ENCODE measurements at regions not wholly inside any gene's neighbourhood (a gene's known extent, or its start where the extent isn't known, plus 50 kb on each side); places are given as distances from the start of the nearest gene placed in this dataset.
"Not testable (repeated sequence)": the region's sequence is repeated elsewhere in the genome, so short reads cannot be mapped to it uniquely, and the experiment has no call there.

DNA sequence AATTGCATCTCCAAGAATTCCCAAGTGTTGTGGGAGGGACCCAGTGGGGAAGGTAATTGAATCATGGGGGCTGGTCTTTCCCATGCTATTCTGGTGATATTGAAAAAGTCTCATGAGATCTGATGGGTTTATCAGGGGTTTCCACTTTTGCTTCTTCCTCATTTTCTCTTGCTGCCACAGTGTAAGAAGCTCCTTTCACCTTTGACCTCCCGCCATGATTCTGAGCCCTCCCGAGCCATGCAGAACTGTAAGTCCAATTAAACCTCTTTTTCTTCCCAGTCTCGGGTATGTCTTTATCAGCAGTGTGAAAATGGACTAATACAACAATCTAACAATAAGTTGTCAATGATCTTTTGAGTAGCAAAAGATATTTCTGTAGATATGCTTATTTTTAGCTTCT is 338.1 kb upstream of the GALNTL6 start:
- not testable (repeated sequence) for H3K4me3 ChIP-seq (ENCODE audit: low read length); H3K27me3 ChIP-seq (ENCODE audit: insufficient read depth, low read length); H3K4me1 ChIP-seq (ENCODE audit: insufficient read depth, low read length); H3K9me3 ChIP-seq (ENCODE audit: low read length); H3K36me3 ChIP-seq (ENCODE audit: insufficient read depth, low read length); H2AFZ ChIP-seq (ENCODE audit: low read depth, low read length)

DNA sequence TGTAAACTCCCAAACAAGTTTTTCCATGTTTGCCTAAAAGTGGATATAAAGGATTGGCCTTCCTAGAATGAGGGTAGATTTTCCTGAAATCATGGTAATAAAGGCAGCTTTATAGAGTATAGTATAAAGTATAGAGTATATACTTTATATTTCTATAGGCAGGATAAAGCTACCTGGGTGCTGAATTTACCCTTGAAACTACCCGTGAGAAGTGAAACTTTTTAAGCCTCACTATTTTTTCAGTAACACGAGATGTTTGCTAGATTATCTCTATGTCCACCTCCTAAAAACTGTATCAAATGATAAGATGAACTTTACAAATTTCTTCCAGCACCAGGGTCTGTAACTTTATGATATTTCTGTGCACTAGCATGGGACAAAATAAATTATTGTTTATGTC is 340.0 kb upstream of the GALNTL6 start:
- Histone ChIP-seq H2AFZ (ENCODE audit: low read depth, low read length) (no peak overlapping the region), H3K36me3 (ENCODE audit: insufficient read depth, low read length) (no peaks in the 10 kb centered on the region), H3K9me3 (ENCODE audit: low read length) (no peaks in the 10 kb centered on the region), H3K4me3 (ENCODE audit: low read length) (no peak overlapping the region), H3K4me1 (ENCODE audit: insufficient read depth, low read length) (no peaks in the 10 kb centered on the region), H3K27me3 (ENCODE audit: insufficient read depth, low read length) (no peaks in the 10 kb centered on the region)

DNA sequence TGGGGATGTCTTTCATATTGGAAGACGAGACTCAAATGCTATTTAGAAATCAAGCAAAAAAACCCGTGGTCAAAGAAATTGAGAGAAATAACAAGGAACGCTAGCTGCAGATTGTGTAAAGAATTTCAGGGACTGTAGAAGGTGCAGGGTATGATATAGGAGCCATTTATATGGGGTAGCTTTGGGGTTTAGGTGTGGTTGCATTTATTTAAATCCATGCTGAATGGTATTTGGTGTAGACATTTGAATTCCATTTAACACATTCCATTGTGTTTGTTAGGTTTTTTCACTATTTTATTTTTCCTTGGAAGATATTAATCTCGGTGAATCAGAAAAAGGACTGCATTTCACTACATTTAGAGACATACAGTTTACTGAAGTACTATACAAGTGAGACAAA is 341.0 kb upstream of the GALNTL6 start:
- Histone ChIP-seq H3K4me3 (ENCODE audit: low read length) (no peak overlapping the region), H3K9me3 (ENCODE audit: low read length) (no peaks in the 10 kb centered on the region), H3K4me1 (ENCODE audit: insufficient read depth, low read length) (no peaks in the 10 kb centered on the region), H3K36me3 (ENCODE audit: insufficient read depth, low read length) (no peaks in the 10 kb centered on the region), H3K27me3 (ENCODE audit: insufficient read depth, low read length) (no peaks in the 10 kb centered on the region), H2AFZ (ENCODE audit: low read depth, low read length) (no peak overlapping the region)

DNA sequence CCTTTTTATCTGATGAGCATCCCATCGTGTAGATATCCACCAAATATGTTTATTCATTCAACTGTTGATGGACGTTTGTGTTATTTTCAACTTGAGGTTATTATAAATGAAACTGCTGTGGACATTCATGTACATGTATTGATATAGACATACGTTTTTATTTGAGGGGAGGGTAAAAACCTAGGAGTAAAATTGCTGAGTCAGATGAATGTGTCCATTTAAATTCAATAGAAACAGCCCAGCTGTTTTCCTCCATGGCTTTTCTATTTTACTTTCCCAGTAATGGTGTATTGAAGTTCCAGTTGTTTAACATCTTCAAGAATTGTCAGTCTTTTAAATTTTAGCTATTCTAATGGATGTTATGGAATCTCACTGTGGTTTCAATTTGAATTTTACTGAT is 348.7 kb upstream of the GALNTL6 start:
- no peak overlapping the region for H2AFZ ChIP-seq (ENCODE audit: low read depth, low read length)
- no peaks in the 10 kb centered on the region for H3K4me1 ChIP-seq (ENCODE audit: insufficient read depth, low read length)
- H3K27me3 ChIP-seq (ENCODE audit: insufficient read depth, low read length): no peaks in the 10 kb centered on the region
- no peaks in the 10 kb centered on the region for H3K9me3 ChIP-seq (ENCODE audit: low read length)
- H3K36me3 ChIP-seq (ENCODE audit: insufficient read depth, low read length): no peaks in the 10 kb centered on the region
- no peak overlapping the region for H3K4me3 ChIP-seq (ENCODE audit: low read length)

DNA sequence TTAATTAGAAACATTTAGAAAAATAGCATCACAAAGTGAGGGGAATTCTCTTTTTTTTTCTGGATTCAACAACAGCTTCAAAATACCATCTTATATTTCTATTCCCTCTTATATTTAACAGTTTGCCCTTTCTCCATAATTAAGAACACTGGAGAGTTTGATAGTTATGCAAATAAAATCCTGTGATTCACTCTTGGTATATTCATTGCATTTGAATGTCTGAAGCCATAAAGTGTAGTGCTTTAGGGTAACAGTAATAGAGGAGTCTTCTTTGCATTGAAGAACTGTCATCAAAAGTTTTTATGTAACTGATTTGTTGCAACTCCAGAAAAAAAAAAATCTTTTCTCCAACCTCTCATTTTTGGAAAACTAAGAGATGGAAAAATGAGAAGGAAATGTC is 352.0 kb upstream of the GALNTL6 start:
- Histone ChIP-seq H3K9me3 (ENCODE audit: low read length) (no peaks in the 10 kb centered on the region), H3K4me3 (ENCODE audit: low read length) (no peak overlapping the region), H3K36me3 (ENCODE audit: insufficient read depth, low read length) (no peaks in the 10 kb centered on the region), H3K4me1 (ENCODE audit: insufficient read depth, low read length) (no peaks in the 10 kb centered on the region), H2AFZ (ENCODE audit: low read depth, low read length) (no peak overlapping the region), H3K27me3 (ENCODE audit: insufficient read depth, low read length) (no peaks in the 10 kb centered on the region)

DNA sequence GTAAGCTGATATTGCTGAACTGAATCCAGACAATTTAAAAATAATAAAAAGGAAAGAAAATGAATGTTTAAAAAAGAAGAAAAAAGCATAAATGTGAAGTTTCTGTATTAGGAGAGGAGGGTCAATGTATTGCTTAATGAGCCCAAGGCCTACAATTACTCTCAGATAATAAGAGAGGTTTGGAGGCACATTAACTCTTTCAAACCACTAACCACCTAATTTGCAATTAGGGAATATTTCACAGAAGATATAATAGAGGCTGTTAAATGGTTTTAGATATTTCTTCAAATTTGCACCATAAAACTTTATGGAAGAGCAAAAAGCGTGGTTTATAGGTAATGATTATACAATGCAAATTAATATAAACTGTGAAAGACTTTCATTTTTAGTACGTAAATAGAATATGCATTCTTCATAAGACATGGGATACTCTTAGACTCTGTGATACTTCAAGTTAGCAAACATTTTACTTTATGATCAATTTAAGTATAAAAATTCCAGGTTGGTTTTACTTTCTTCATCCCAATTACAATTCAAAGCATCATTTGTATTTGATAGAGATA is 364.2 kb upstream of the GALNTL6 start:
- H2AFZ ChIP-seq (ENCODE audit: low read depth, low read length): no peak overlapping the region
- H3K4me3 ChIP-seq (ENCODE audit: low read length): no peak overlapping the region
- no peaks in the 10 kb centered on the region for H3K4me1 ChIP-seq (ENCODE audit: insufficient read depth, low read length)
- H3K36me3 ChIP-seq (ENCODE audit: insufficient read depth, low read length): no peaks in the 10 kb centered on the region
- H3K9me3 ChIP-seq (ENCODE audit: low read length): no peaks in the 10 kb centered on the region
- H3K27me3 ChIP-seq (ENCODE audit: insufficient read depth, low read length): no peaks in the 10 kb centered on the region

DNA sequence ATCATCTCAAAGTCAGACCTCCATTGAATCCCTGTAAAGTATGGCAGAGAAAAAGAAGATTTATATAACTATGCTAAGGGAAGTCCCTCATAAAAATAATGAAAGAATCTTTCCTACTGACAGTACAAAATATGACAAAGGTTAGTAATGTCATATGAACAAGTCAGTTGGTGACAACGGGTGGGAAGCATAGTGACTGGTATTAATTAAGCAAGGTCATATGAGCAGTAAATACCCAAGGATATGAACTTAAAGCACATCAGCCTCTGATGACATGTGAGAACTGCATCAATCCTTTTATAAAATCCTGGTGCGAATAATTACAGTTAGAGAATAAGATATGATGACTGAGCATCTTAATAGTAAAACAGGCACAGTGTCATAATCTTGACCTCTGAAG is 364.8 kb upstream of the GALNTL6 start:
- Histone ChIP-seq H3K4me1 (ENCODE audit: insufficient read depth, low read length) (no peaks in the 10 kb centered on the region), H3K36me3 (ENCODE audit: insufficient read depth, low read length) (no peaks in the 10 kb centered on the region), H3K9me3 (ENCODE audit: low read length) (no peaks in the 10 kb centered on the region), H3K27me3 (ENCODE audit: insufficient read depth, low read length) (no peaks in the 10 kb centered on the region), H3K4me3 (ENCODE audit: low read length) (no peak overlapping the region), H2AFZ (ENCODE audit: low read depth, low read length) (no peak overlapping the region)

DNA sequence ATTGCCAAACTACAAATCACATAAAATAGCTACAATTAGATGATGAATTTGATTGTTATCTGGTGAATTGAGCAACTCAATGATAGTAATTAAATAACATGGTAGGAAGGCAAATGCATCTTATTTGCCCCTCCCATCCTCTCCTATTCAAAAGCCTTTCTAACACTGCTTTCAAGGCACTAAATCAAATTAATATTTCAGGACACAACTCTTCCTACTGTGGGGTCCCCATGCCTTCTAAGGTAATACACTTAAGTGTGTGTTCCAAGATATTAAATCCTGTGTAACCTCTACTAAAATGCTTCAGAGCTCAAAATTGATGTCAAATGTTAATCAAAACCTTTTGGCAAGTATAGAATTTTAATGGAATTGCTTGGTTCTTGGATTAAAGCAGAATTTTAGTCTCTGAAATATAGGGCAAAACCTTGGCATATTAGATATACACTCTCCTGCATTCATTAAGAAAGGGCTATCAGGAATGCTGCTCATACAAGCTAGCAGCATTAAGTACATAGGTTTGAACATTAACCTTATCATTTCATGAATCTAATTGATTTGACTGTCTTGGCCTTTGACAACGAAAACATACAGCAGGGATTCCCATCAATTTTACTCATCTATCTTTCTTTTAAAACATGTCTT is 371.8 kb upstream of the GALNTL6 start:
- Histone ChIP-seq H3K27me3 (ENCODE audit: insufficient read depth, low read length) (no peaks in the 10 kb centered on the region), H3K4me1 (ENCODE audit: insufficient read depth, low read length) (no peaks in the 10 kb centered on the region), H3K36me3 (ENCODE audit: insufficient read depth, low read length) (no peaks in the 10 kb centered on the region), H2AFZ (ENCODE audit: low read depth, low read length) (no peak overlapping the region), H3K9me3 (ENCODE audit: low read length) (no peaks in the 10 kb centered on the region), H3K4me3 (ENCODE audit: low read length) (no peak overlapping the region)

DNA sequence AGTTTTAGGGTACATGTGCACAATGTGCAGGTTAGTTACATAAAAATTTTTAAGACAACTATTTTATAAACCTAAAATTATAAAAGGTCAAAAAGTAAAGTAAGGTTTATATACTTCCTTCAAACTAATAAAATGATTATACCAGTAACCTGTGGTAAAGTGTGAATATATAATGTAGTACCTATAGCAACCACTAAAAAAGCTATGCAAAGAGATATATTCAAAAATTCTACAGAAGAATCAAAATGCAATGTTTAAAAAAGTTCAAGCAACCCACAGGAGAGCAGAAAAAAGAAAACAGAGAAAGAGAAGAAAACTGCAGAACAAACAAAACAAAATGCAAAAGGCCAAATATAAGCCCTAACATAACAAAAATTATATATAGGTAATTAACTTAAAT is 379.5 kb upstream of the GALNTL6 start:
- no peak overlapping the region for H2AFZ ChIP-seq (ENCODE audit: low read depth, low read length)
- H3K4me3 ChIP-seq (ENCODE audit: low read length): no peak overlapping the region
- no peaks in the 10 kb centered on the region for H3K9me3 ChIP-seq (ENCODE audit: low read length)
- H3K27me3 ChIP-seq (ENCODE audit: insufficient read depth, low read length): no peaks in the 10 kb centered on the region
- H3K4me1 ChIP-seq (ENCODE audit: insufficient read depth, low read length): no peaks in the 10 kb centered on the region
- H3K36me3 ChIP-seq (ENCODE audit: insufficient read depth, low read length): no peaks in the 10 kb centered on the region

DNA sequence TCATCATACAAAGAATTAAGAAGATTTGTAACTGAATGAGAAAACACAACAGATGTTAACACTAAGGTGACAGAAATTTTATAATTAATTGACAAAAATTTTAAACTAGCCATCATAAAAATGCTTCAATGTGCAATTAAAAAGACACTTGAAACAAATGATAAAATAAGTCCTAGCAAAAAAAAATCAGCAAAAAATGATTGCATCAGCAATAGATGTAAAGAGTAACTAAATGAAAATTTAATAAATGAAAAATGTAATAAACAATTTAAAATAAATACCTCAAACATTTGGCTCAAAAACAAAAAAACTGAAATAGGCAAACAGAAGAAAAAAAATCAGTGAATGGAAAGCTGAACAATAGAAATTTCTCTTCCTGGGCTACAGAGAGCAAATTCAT is 380.7 kb upstream of the GALNTL6 start:
- Histone ChIP-seq H3K27me3 (ENCODE audit: insufficient read depth, low read length) (no peaks in the 10 kb centered on the region), H3K4me3 (ENCODE audit: low read length) (no peak overlapping the region), H3K36me3 (ENCODE audit: insufficient read depth, low read length) (no peaks in the 10 kb centered on the region), H3K4me1 (ENCODE audit: insufficient read depth, low read length) (no peaks in the 10 kb centered on the region), H2AFZ (ENCODE audit: low read depth, low read length) (no peak overlapping the region), H3K9me3 (ENCODE audit: low read length) (no peaks in the 10 kb centered on the region)

DNA sequence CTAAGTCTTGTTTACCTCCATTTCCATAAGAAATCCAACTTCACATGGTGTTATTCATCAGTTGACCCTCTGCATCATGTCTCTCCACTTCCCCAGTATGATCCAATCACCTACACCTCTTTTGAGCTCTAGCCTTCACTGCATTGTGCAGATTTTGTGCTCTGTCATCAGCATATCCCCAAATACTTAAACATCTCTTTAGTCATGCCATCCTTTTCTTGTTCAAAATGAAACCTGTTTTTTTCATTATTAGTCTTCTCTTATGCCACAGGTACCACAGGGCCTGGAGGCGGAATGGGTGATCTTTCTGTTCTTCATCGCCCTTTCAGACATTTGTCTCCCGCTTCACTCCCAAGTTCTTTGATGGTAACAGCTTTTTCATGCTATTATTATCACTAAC is 382.7 kb upstream of the GALNTL6 start:
- no peaks in the 10 kb centered on the region for H3K27me3 ChIP-seq (ENCODE audit: insufficient read depth, low read length)
- no peaks in the 10 kb centered on the region for H3K4me1 ChIP-seq (ENCODE audit: insufficient read depth, low read length)
- H3K9me3 ChIP-seq (ENCODE audit: low read length): no peaks in the 10 kb centered on the region
- H2AFZ ChIP-seq (ENCODE audit: low read depth, low read length): no peak overlapping the region
- H3K36me3 ChIP-seq (ENCODE audit: insufficient read depth, low read length): no peaks in the 10 kb centered on the region
- H3K4me3 ChIP-seq (ENCODE audit: low read length): no peak overlapping the region

DNA sequence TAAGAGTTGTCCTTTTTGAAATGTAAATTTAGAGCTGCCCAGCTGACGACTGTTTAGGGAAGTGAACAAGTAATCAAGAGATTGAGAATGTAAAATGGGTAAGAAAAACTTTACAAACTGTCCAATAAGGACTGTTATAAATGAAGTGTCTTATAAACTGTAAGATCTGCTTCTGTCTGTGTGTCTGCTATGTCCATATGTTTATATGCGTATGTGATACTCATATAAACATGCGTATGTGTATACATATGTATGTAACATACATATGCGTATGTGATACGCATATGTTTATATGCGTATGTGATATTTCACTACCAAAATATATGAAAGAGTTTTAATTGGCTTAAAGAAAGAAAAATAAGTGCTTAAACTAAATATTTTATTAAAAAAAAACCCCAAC is 416.0 kb upstream of the GALNTL6 start:
- Histone ChIP-seq H3K9me3 (ENCODE audit: low read length) (no peaks in the 10 kb centered on the region), H3K4me1 (ENCODE audit: insufficient read depth, low read length) (no peaks in the 10 kb centered on the region), H3K4me3 (ENCODE audit: low read length) (no peak overlapping the region), H3K27me3 (ENCODE audit: insufficient read depth, low read length) (no peaks in the 10 kb centered on the region), H3K36me3 (ENCODE audit: insufficient read depth, low read length) (no peaks in the 10 kb centered on the region), H2AFZ (ENCODE audit: low read depth, low read length) (no peak overlapping the region)

DNA sequence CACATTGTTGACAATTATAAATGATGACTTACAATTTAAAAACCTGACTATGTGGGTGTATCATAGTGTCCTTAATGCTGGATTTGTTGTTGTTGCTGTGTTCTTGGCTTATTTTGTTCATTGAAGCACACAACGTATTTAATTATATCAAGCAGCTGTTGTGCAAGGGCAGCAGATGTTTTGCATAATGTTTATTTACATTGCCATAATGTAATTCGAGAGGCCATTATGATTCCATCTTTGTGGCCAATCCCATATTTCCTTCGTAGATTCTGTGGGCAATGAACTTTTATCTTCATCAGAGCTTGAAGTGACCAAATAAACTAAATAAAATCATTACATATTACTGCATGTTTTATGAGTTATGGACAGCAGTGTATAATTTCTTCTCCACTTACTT is 422.6 kb upstream of the GALNTL6 start:
- Histone ChIP-seq H2AFZ (ENCODE audit: low read depth, low read length) (no peak overlapping the region), H3K27me3 (ENCODE audit: insufficient read depth, low read length) (no peaks in the 10 kb centered on the region), H3K9me3 (ENCODE audit: low read length) (no peaks in the 10 kb centered on the region), H3K36me3 (ENCODE audit: insufficient read depth, low read length) (no peaks in the 10 kb centered on the region), H3K4me3 (ENCODE audit: low read length) (no peak overlapping the region), H3K4me1 (ENCODE audit: insufficient read depth, low read length) (no peaks in the 10 kb centered on the region)

DNA sequence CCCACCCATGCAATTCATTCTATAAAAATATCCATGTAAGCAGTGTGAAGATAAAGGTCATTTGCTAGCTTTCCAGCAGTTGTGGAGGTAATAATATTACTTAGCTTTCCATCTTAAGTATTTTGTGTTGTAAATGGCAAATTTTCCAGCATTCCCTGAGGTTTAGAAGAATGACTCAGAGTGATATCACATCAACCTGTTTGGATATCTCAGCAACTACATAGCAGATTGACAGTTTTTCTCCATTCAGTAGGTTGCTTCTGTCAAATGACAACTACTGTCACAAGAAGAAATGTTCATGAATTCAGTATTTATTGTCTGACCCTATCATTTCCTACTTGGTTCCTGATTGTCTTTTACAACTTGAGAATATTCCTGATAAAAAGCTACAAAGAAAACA is 434.9 kb upstream of the GALNTL6 start:
- H2AFZ ChIP-seq (ENCODE audit: low read depth, low read length): no peak overlapping the region
- H3K27me3 ChIP-seq (ENCODE audit: insufficient read depth, low read length): no peaks in the 10 kb centered on the region
- no peaks in the 10 kb centered on the region for H3K9me3 ChIP-seq (ENCODE audit: low read length)
- no peaks in the 10 kb centered on the region for H3K4me1 ChIP-seq (ENCODE audit: insufficient read depth, low read length)
- no peaks in the 10 kb centered on the region for H3K36me3 ChIP-seq (ENCODE audit: insufficient read depth, low read length)
- H3K4me3 ChIP-seq (ENCODE audit: low read length): no peak overlapping the region
